ENCODE measurements at regions not wholly inside any gene's neighbourhood (a gene's known extent, or its start where the extent isn't known, plus 50 kb on each side); places are given as distances from the start of the nearest gene placed in this dataset.

GRCh38 chr3:29072611-29073010 lies 208.3 kb upstream of the RBMS3 start:
- DNase-seq: no peak

DNA sequence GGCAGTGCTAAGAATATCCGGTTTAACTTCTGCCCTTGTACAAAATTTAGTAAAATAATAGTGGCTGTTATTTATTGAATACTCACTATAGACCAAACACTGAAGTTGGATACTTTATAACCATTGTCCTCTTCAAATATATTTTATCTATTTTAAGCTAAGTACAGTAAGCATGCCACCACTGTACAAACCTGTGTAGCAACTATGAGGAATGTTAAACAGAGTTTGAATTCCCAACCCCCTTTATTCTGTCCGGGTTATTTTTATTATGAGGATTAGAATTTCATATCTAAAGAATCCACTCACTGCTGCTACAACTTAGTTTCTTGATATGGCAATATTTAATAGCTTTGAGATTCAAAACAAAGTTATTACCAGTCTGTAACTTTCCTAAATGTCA lies 203.5 kb upstream of the RBMS3 start:
- no peak for DNase-seq

DNA sequence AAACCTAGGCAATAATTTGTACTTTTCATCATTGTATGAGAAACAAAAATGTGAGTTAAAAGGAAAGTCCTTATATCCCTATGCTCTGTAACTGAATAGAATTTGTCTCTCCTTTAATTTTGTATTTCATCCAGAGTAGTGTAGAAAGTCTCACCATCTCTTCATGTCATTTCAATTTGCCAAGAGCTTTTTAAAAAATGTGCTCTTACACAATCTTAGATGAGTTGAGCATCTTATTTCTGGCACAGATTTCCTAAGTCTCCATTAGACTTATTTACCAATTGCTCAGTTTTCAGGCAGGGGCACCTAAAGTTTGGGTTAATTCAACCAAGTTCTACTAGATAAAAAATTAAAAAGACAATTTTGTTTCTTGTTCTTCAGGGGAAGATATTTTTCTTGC lies 201.5 kb upstream of the RBMS3 start:
- DNase-seq: no peak

- no peak for DNase-seq
Measured at GRCh38 chr3:29080967-29081366, 199.9 kb upstream of the RBMS3 start.

GRCh38 chr3:29083081-29083480 lies 197.8 kb upstream of the RBMS3 start:
- no peak for DNase-seq

- DNase-seq: no peak
Measured at GRCh38 chr3:29083676-29084075, 197.2 kb upstream of the RBMS3 start.

GRCh38 chr3:29088579-29088978 lies 192.3 kb upstream of the RBMS3 start:
- DNase-seq: no peak

GRCh38 chr3:29090912-29091597 lies 189.8 kb upstream of the RBMS3 start:
- DNase-seq: no peak

DNA sequence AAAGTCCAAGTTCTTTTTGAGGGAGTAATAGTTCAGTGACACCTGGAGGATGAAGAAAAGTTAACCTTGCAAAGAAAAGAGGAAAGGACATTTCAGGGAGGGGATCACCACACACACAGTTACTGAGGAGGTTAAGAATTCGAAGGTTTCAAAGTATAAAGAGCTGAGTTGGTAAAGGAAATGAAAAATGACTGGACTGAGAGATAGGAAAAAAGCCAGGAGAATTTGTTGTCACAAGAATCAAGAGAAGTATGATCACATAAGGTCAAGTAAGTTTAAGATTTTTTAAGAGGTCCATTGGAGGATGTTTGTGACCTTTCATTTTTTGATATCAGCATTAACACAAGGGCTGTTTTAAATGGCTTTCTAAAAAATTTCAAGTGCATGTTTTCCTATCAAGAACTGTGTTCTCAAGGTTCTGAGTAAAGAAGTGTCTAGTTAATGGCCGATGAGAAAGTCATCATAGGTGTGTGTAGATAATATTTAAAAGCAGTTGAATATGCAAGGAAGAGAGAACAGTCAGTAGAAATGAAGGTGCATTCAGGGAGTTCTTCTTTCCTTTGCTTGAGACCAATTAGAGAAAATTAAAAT lies 189.2 kb upstream of the RBMS3 start:
- DNase-seq: no peak

DNA sequence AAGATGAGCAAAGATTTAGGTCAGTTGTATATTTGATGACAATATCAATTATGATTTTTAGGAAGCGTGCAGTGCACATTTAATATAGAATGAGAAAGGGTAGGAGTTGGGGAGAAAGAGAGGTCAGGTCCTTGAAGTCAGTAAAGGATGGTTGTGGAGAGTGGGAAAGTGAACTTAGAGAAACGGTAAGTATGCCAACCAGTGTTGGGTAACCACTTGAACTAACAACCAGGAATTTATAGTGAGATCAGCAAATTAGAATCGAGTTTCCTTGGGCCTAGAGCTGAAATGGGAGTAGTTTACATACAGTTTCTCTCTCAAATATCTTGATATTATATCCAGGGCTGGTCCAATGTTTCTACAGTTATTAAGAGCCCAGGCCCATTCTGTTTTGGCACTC lies 188.5 kb upstream of the RBMS3 start:
- DNase-seq: no peak

DNA sequence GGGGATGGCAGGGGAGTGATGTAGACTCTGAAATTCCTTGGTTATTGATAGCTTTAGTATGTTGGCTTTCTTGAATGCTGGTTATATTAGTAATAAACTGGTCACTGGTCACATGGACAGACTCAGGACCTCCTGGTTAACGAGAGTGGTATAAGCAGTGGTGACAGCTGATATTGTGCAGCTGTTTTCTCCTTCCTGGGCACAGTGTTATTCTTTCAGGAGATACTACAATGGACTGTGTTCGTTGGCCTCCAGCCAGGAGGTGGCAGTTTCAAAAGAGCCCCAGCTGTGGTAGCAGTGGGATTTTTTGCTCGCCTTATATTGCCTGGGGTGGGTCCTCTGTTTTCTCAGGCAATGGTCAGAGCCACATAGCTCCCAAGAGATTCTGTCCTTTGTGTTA lies 181.6 kb upstream of the RBMS3 start:
- no peak for DNase-seq

- no peak for DNase-seq
Measured at GRCh38 chr3:29099775-29100174, 181.1 kb upstream of the RBMS3 start.

- no peak for DNase-seq
Measured at GRCh38 chr3:29100292-29100691, 180.6 kb upstream of the RBMS3 start.

DNA sequence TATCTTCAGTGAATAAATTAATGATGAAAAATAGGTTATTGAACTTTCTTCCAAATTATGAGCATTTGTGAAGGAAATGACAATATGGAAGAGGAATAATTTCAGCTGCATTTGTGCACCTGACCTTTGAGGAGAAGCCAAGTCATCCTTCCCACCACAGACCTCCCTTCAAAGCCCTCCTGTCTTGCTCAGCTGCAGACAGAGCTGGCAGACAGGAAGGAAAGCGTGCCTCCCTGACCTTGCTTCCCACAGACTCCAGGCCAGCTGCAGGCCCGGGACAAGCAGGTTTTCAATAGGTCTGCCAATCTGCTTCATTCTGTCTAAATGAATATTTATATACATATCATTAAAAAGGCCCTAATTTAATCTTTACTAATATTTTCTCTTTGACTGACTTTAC lies 152.9 kb upstream of the RBMS3 start:
- no peak for DNase-seq

GRCh38 chr3:29137601-29138000 lies 143.3 kb upstream of the RBMS3 start:
- no peak for DNase-seq

DNA sequence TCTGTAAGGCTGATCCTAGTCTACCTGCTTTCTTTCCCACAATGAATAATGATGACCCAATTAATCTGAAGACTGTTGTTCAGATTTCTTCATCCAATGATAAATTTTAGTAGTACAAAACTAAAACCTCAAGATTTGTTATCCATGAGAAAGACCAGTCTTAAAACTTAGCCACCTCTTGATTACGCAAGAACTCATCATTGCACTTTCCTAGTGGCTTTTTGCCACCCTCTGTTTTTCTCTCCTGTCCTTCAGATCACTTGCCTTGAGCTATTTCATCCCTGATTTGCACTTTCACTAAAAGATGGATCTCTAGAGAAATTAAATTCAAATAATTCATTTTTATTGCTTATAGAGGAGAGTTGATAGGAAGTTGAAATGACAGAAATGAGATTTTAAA lies 142.7 kb upstream of the RBMS3 start:
- DNase-seq: no peak

- no peak for DNase-seq
Measured at GRCh38 chr3:29140666-29141065, 140.2 kb upstream of the RBMS3 start.

DNA sequence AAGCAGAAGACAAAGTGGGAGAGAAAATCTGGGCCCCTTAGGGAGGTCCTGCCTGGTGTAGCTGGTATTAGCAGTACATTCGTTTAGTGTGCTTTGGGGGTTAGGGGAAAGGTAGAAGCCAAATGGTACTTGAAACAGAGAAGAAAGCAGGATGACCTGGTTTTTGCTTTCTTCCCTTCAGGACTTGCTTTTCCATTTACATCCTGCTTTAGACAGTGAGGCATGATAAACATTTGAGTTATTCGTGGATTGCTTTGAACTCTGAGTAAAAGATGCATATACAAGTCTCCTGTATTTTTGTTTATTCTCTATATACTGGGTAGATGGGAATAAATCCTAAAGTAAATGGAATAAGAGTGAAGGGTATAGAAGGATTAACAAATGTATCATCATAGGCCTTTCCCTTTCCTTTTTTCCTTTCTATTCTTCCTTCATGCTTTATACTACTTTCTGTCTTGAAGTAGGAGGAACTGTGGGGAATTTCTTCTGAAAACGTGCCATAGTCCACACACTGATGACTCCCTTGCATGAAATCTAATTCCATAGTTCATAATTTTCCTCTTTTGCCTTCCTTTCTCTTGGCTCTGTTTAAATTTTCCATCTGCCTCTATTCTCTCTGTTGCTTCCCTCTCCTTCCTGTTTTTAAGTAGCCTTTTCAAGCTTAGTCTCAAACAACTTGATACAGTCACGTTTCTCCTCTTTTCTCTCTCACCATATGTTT lies 139.5 kb upstream of the RBMS3 start:
- DNase-seq: no peak

DNA sequence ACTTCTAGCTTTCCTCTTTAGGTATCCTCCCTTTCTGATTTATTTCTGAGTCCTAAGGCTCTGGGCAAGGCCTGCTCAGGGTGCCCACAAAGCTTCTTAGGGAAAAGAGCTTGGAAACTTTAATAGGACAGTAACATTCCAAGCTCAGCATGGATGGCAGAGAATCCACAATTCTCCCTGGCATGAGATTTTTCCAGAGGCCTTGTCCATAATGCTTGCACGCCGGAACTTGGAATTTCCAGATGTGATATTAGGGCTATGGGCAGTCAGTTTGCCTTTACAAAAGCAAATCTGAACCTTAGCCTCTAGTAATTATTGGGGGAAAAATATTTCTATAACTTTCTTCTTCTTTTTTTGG lies 139.0 kb upstream of the RBMS3 start:
- no peak for DNase-seq

DNA sequence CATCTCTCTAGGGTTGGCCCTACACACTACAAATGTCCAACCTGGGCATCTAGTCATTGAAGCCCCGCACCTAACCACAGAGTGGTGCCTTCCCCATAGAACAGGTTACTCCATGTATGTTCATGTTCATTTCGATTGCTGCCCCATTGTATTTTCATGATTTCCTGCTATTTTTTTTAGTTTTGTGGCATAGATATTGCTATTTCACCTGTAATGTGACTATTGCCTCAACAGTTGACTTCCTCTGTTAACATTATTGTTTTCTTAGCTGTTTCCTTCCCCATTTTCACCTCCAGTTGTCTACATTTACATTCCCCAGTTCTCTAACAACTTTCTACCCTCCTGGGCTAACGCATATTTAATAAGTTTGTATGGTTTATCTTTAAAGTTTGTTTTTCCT lies 137.7 kb upstream of the RBMS3 start:
- DNase-seq: no peak

- DNase-seq: no peak
Measured at GRCh38 chr3:29144361-29144760, 136.5 kb upstream of the RBMS3 start.

DNA sequence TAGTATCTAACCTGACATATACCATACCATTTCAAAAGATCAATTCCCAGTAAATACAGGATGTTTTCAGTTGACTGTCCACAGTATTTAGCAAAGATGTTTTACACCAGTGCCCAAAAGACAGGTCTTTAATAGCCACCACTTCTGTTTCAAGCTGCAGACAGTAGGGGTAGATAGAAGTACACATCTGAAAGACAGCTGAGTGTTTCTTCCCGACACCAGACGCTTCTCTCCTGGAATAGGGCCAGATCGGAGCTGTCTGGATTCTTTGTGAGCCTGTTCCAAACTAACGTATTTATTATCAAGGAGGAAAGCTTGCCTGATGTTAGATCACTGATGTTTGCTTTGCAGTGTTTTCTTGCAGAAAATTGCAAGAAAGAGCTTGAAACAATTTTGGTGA lies 136.1 kb upstream of the RBMS3 start:
- DNase-seq: no peak

DNA sequence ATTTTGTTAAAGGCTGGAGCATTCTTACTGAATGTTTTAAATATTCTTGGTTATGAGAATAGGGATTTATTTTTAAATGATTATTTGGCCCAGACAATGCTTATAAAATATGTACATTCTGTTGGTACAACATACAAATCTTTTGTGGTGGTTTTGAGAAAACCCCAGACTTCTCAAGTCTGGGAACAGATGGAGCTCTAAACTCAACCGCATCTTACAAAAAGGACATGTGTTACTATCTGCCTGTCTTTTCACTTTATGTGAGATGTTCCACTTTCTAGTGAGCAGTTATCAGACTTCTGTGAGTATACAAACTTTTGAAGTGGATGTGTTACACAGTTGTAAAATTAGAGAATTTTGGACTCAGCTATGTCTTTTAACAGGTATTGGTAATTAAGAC lies 135.5 kb upstream of the RBMS3 start:
- DNase-seq: no peak

DNA sequence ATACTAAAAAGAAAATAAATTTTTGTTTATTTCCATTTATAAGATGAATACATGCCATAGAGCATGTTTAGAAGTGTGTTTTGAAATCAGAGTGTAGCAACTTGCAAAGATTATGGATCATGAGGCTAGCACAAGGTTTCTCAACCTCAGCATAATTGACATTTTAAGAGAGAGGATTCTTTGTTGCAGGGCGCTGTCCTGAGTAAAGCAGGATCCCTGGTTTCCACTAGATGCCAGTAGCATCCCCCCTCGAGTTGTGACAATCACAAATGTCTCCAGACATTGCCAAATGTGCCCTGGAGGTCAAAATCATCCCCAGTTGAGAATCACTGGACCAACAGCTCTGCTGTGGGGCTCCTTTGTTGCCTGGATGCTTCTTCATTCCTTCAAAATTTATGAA lies 128.5 kb upstream of the RBMS3 start:
- DNase-seq: no peak

- DNase-seq: no peak
Measured at GRCh38 chr3:29153811-29154210, 127.1 kb upstream of the RBMS3 start.

All from hematopoietic multipotent progenitor cell treated with erythropoietin and hydrocortisone succinate and interleukin-3 and kit ligand, for 8 days (in vitro differentiated cells).